Neural crest cell (in vitro differentiated cells): ENCODE measurements at regions not wholly inside any gene's neighbourhood (a gene's known extent, or its start where the extent isn't known, plus 50 kb on each side); places are given as distances from the start of the nearest gene placed in this dataset.
"Not testable (repeated sequence)": the region's sequence is repeated elsewhere in the genome, so short reads cannot be mapped to it uniquely, and the experiment has no call there.

ENCODE experiments used
- DNase-seq: peaks from one replicate; pipeline ENCODE4 v3.0.0; 2021; ENCODE audit warnings: low read depth, mixed read lengths, low spot score
- H3K27ac Mint-ChIP-seq: one replicate; pipeline ENCODE4 v1.8.0; 2021; ENCODE audit warnings: mild to moderate bottlenecking, mixed read lengths; ENCODE audit not compliant: unreplicated experiment
- H3K27me3 Mint-ChIP-seq: 2 replicates; pipeline ENCODE4 v1.8.0; 2021; ENCODE audit warnings: low read depth, mild to moderate bottlenecking, mixed read lengths
- H3K36me3 Mint-ChIP-seq: 2 replicates; pipeline ENCODE4 v1.8.0; 2021; ENCODE audit warnings: low read depth, mild to moderate bottlenecking, mixed read lengths
- H3K4me1 Mint-ChIP-seq: 2 replicates; pipeline ENCODE4 v1.8.0; 2021; ENCODE audit warnings: mixed read lengths
- H3K4me3 Mint-ChIP-seq: one replicate; pipeline ENCODE4 v1.8.0; 2021; ENCODE audit warnings: mild to moderate bottlenecking, mixed read lengths
- H3K9me3 Mint-ChIP-seq: 2 replicates; pipeline ENCODE4 v1.8.0; 2021; ENCODE audit warnings: mixed read lengths
- CTCF ChIP-seq: fragments of 200-600 bp; sonication (generic); conservative IDR thresholded peaks from 2 replicates; pipeline ENCODE4 v1.5.0; 2021; ENCODE audit warnings: antibody characterized with exemption, mild to moderate bottlenecking

GRCh38 chr2:107136733-107137132 lies 250.8 kb upstream of the ST6GAL2 start:
- TF ChIP-seq CTCF: no peak
- Mint-ChIP-seq H3K27me3 (peaks cover 3% of the 10 kb centered on the region), H3K4me1 (peaks cover 5% of the 10 kb centered on the region), H3K27ac (no peak overlapping the region), H3K4me3 (no peak overlapping the region), H3K36me3 (no peaks in the 10 kb centered on the region), H3K9me3 (no peaks in the 10 kb centered on the region)
- DNase-seq: no peak

- peaks cover 5% of the 10 kb centered on the region for H3K4me1 Mint-ChIP-seq
- TF ChIP-seq CTCF: no peak
- H3K36me3 Mint-ChIP-seq: peaks cover 5% of the 10 kb centered on the region
- H3K4me3 Mint-ChIP-seq: no peak overlapping the region
- H3K27ac Mint-ChIP-seq: no peak overlapping the region
- peaks cover 8% of the 10 kb centered on the region for H3K9me3 Mint-ChIP-seq
- DNase-seq: no peak
- H3K27me3 Mint-ChIP-seq: peaks cover 11% of the 10 kb centered on the region
Observed at GRCh38 chr2:107137706-107138105, 251.7 kb upstream of the ST6GAL2 start.

GRCh38 chr2:107146181-107146580 lies 260.2 kb upstream of the ST6GAL2 start:
- no peak for TF ChIP-seq CTCF
- H3K27me3 Mint-ChIP-seq: peaks cover 8% of the 10 kb centered on the region
- no peaks in the 10 kb centered on the region for H3K4me1 Mint-ChIP-seq
- DNase-seq: no peak
- peaks cover 5% of the 10 kb centered on the region for H3K36me3 Mint-ChIP-seq
- H3K4me3 Mint-ChIP-seq: no peak overlapping the region
- H3K9me3 Mint-ChIP-seq: peaks cover 13% of the 10 kb centered on the region
- no peak overlapping the region for H3K27ac Mint-ChIP-seq

GRCh38 chr2:107146645-107147044 lies 260.7 kb upstream of the ST6GAL2 start:
- not testable (repeated sequence) for H3K27me3 Mint-ChIP-seq, H3K4me3 Mint-ChIP-seq, H3K36me3 Mint-ChIP-seq, H3K4me1 Mint-ChIP-seq, H3K27ac Mint-ChIP-seq, DNase-seq
- peaks cover 13% of the 10 kb centered on the region for H3K9me3 Mint-ChIP-seq

GRCh38 chr2:107148055-107148454 lies 262.1 kb upstream of the ST6GAL2 start:
- Mint-ChIP-seq H3K4me1 (no peaks in the 10 kb centered on the region), H3K4me3 (no peak overlapping the region), H3K36me3 (no peaks in the 10 kb centered on the region), H3K9me3 (peaks cover 5% of the 10 kb centered on the region), H3K27ac (no peak overlapping the region), H3K27me3 (no peaks in the 10 kb centered on the region)
- no peak for DNase-seq
- no peak for TF ChIP-seq CTCF

GRCh38 chr2:107148496-107148895 lies 262.5 kb upstream of the ST6GAL2 start:
- Mint-ChIP-seq H3K9me3 (peaks cover 5% of the 10 kb centered on the region), H3K4me1 (no peaks in the 10 kb centered on the region), H3K4me3 (no peak overlapping the region), H3K27me3 (no peaks in the 10 kb centered on the region), H3K27ac (no peak overlapping the region), H3K36me3 (no peaks in the 10 kb centered on the region)
- no peak for TF ChIP-seq CTCF
- no peak for DNase-seq
